Mammary epithelial cell (primary cell): ENCODE measurements at regions not wholly inside any gene's neighbourhood (a gene's known extent, or its start where the extent isn't known, plus 50 kb on each side); places are given as distances from the start of the nearest gene placed in this dataset.

ENCODE experiments used
- CTCF ChIP-seq, 2 donors: IDR thresholded peaks in 1 of 2; conservative IDR thresholded peaks in 1 of 2; 2 replicates each; pipeline ENCODE4 v1.5.1; 2011 to 2012; ENCODE audit warnings: inconsistent platforms in 2 of 2, low read length in 2 of 2, mild to moderate bottlenecking in 2 of 2, control low read depth in 1 of 2, low read depth in 1 of 2; ENCODE audit not compliant: insufficient read depth in 1 of 2; ENCODE audit errors: extremely low read depth in 1 of 2
- EZH2 ChIP-seq: IDR thresholded peaks from 2 replicates; pipeline ENCODE4 v1.6.1; 2012; ENCODE audit warnings: low read length, inconsistent platforms, borderline replicate concordance

- TF ChIP-seq CTCF (conservative IDR thresholded peaks at IDR 0.05 in 1 of 2, IDR thresholded peaks at IDR 0.05 in 1 of 2; ENCODE audit: extremely low read depth in 1 of 2, insufficient read depth in 1 of 2, low read depth in 1 of 2, low read length in 2 of 2) (no peak), EZH2 (no peak)
These were observed 50.4 kb upstream of the LCLAT1 start for GRCh38 chr2:30396436-30397232.
